ENCODE measurements at regions not wholly inside any gene's neighbourhood (a gene's known extent, or its start where the extent isn't known, plus 50 kb on each side); places are given as distances from the start of the nearest gene placed in this dataset.

- TF ChIP-seq, protein P1, sequence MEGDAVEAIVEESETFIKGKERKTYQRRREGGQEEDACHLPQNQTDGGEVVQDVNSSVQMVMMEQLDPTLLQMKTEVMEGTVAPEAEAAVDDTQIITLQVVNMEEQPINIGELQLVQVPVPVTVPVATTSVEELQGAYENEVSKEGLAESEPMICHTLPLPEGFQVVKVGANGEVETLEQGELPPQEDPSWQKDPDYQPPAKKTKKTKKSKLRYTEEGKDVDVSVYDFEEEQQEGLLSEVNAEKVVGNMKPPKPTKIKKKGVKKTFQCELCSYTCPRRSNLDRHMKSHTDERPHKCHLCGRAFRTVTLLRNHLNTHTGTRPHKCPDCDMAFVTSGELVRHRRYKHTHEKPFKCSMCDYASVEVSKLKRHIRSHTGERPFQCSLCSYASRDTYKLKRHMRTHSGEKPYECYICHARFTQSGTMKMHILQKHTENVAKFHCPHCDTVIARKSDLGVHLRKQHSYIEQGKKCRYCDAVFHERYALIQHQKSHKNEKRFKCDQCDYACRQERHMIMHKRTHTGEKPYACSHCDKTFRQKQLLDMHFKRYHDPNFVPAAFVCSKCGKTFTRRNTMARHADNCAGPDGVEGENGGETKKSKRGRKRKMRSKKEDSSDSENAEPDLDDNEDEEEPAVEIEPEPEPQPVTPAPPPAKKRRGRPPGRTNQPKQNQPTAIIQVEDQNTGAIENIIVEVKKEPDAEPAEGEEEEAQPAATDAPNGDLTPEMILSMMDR (IDR thresholded peaks at IDR 0.05), result no peak
- no peak for TF ChIP-seq POLR2A (IDR thresholded peaks at IDR 0.05)
These were observed 234.5 kb upstream of the MAP3K1 start for GRCh38 chr5:56580864-56581263.

Data from right lobe of liver (tissue), 4 donors.